T-helper 2 cell treated with Interferon-gamma antibody and Interleukin-4, amounts not matched to agents 5 μg/mL and 100 μg/mL, for 36 hours (primary cell): ENCODE measurements at regions not wholly inside any gene's neighbourhood (a gene's known extent, or its start where the extent isn't known, plus 50 kb on each side); places are given as distances from the start of the nearest gene placed in this dataset.

Source experiments
- DNase-seq: peaks from one replicate; pipeline ENCODE4 v3.0.0; 2021; ENCODE audit warnings: low spot score
- H3K27ac Mint-ChIP-seq: one replicate; pipeline ENCODE4 v1.8.0; 2021; ENCODE audit warnings: mild to moderate bottlenecking, mixed read lengths
- H3K27me3 Mint-ChIP-seq: one replicate; pipeline ENCODE4 v1.8.0; 2021; ENCODE audit warnings: low read depth, mixed read lengths
- H3K36me3 Mint-ChIP-seq: one replicate; pipeline ENCODE4 v1.8.0; 2021; ENCODE audit warnings: low read depth, mixed read lengths
- H3K4me1 Mint-ChIP-seq: one replicate; pipeline ENCODE4 v1.8.0; 2021; ENCODE audit warnings: low read depth, mixed read lengths
- H3K4me3 Mint-ChIP-seq: one replicate; pipeline ENCODE4 v1.8.0; 2022; ENCODE audit warnings: mild to moderate bottlenecking, moderate library complexity, mixed read lengths
- H3K9me3 Mint-ChIP-seq: one replicate; pipeline ENCODE4 v1.8.0; 2021; ENCODE audit warnings: mixed read lengths

DNA sequence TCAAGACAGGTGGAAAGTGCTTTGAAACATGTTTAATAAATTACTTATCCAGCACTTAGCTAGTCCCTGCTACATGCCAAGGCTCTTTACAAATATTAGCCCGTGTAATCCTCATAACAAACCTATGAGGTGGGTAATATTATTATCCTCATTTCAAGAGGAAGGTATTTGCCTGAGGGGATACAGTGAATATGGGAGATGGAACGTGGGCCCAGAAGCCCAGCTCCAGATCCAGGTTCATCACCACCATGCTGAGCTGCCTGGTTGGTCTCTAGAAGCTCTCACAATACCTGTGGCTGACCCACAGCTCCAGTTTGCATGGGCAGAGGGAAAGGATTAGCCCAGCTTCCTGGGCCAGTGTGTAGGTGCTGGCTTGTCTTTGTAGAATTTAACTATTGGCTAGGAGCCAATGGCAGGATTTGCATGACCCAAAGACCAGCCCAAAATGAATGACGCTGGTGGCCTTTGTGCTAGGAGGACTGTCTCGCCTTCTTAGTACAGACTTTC, 61.6 kb upstream of the ATP8B1 start:
- H3K36me3 Mint-ChIP-seq, result no peaks in the 10 kb centered on the region

DNA sequence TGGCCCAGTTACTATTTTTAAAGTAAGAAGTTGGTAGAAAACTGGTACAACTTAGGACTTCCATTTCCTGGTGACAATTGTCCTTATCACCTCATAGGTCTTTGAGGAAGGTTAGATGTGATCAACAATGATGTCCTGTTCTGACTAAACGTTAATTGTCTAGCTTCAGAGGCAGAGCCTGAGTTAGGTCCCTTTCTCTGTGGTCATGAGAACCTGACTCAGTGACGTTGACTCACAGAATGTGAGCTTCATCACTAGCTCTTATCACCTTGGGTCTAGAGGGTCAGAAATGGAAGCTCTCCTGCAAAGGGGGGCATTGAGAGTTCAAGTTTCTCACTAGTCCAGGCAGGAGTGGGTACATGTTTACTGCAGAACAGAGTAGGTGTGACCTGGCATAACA, 60.6 kb upstream of the ATP8B1 start:
- no peak overlapping the region for H3K27ac Mint-ChIP-seq
- H3K36me3 Mint-ChIP-seq, result no peaks in the 10 kb centered on the region
- no peaks in the 10 kb centered on the region for H3K9me3 Mint-ChIP-seq
- no peaks in the 10 kb centered on the region for H3K4me1 Mint-ChIP-seq
- DNase-seq, result no peak
- H3K27me3 Mint-ChIP-seq, result no peaks in the 10 kb centered on the region
- no peak overlapping the region for H3K4me3 Mint-ChIP-seq

More for the DNA sequence above, 61.6 kb upstream of the ATP8B1 start:
- H3K27ac Mint-ChIP-seq, result no peak overlapping the region
- H3K27me3 Mint-ChIP-seq, result no peaks in the 10 kb centered on the region
- H3K9me3 Mint-ChIP-seq, result no peaks in the 10 kb centered on the region
- no peak overlapping the region for H3K4me3 Mint-ChIP-seq
- no peaks in the 10 kb centered on the region for H3K4me1 Mint-ChIP-seq
- DNase-seq, result no peak

DNA sequence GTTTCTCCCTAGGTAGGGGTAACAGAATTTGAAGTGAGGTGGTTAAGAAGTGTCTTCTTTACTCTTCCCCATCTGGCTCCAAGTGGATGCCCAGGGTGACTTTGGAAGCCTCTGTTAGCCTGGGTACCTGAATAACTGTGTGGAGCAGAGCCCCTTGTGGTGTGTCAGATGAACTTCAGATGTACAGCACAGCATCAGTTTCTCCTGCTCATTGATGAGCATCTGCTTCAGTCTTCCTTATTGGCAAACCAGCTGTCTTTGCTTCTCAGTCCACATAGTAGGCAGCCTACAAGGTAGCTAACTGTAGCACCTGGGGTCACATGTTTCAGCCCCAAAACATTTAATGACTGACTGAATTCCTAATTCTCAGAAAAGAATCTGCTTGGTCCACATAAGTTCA, 56.2 kb upstream of the ATP8B1 start:
- no peak for DNase-seq
- Mint-ChIP-seq H3K4me1 (no peaks in the 10 kb centered on the region), H3K27ac (no peak overlapping the region), H3K27me3 (peaks cover 10% of the 10 kb centered on the region), H3K36me3 (no peaks in the 10 kb centered on the region), H3K4me3 (no peak overlapping the region), H3K9me3 (no peaks in the 10 kb centered on the region)

DNA sequence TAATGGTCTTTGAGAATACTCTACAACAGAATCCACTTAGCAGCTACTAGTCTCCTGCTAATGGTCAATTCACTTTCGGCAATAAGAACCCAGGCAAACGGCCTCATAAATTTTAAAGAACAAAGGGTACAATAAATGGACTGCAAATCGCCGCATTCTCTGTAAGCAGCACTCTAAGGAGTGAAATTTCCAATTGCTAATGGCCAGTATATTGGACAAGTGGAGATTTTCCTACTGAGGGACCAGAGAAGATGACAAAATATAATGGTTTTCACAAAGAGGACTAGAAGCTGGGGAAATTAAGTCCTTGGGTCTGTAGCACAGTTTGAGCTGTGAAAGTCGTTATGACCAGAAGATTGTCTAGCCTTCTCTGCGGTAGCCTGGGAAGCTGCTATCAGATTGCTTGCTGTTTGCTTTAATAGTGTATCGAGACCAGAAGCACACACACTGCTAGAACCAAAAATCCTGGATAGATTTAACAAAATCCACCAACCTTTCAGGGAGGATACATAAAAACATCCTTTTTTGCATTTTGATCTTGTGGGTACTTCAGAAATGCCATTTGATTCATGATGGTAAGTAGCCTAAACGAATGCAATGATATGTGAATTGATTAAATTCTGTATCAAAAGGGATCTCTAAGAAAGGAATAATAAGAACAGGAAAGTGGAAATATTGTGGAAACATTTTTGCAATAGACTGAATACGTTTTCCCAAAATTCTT, 53.6 kb upstream of the ATP8B1 start:
- no peaks in the 10 kb centered on the region for H3K4me1 Mint-ChIP-seq
- no peak for DNase-seq
- H3K27ac Mint-ChIP-seq, result no peak overlapping the region
- H3K27me3 Mint-ChIP-seq, result peaks cover 10% of the 10 kb centered on the region
- no peaks in the 10 kb centered on the region for H3K36me3 Mint-ChIP-seq
- H3K9me3 Mint-ChIP-seq, result no peaks in the 10 kb centered on the region
- H3K4me3 Mint-ChIP-seq, result no peak overlapping the region

DNA sequence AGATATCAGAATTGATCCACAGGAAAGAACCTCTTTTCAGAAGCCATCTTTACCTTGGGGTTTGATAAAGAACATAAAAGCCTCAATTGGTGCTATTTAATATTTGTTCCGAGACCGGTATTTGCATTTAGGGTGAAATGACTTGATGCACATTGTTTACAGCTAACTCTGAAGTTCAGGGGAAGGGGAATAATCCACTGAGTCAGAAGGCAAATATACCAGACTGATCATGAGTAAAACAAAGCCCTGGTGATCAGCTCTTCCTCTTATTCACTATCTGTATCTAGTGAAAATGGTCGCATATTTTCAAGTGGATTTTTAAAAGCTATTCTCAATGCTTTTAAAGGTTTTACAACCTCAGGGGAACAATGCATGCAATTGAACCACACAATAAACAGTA, 53.0 kb upstream of the ATP8B1 start:
- no peak overlapping the region for H3K4me3 Mint-ChIP-seq
- H3K36me3 Mint-ChIP-seq, result no peaks in the 10 kb centered on the region
- H3K27me3 Mint-ChIP-seq, result peaks cover 14% of the 10 kb centered on the region
- no peak overlapping the region for H3K27ac Mint-ChIP-seq
- no peak for DNase-seq
- no peaks in the 10 kb centered on the region for H3K4me1 Mint-ChIP-seq
- H3K9me3 Mint-ChIP-seq, result no peaks in the 10 kb centered on the region

DNA sequence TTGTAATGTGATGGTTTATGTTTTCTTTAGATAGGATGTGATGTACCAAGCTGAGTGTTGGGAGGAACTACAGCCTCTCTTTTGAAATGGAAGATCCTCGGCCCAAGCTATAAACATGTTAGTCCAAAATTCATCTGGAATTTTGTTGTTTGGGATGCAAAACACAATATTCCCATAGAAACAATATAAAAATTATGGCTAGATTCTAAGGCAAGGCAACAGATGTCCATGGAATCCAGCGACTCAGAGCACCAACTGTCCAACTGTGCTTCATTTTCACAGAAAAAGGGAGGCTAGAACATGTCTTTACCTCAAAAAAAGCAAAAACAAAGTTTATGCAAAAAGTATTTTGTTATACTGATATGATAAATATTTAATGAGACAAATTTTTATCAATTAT, 52.4 kb upstream of the ATP8B1 start:
- no peaks in the 10 kb centered on the region for H3K36me3 Mint-ChIP-seq
- no peak overlapping the region for H3K4me3 Mint-ChIP-seq
- H3K4me1 Mint-ChIP-seq, result no peaks in the 10 kb centered on the region
- H3K9me3 Mint-ChIP-seq, result no peaks in the 10 kb centered on the region
- no peak overlapping the region for H3K27ac Mint-ChIP-seq
- no peak for DNase-seq
- H3K27me3 Mint-ChIP-seq, result peaks cover 14% of the 10 kb centered on the region

DNA sequence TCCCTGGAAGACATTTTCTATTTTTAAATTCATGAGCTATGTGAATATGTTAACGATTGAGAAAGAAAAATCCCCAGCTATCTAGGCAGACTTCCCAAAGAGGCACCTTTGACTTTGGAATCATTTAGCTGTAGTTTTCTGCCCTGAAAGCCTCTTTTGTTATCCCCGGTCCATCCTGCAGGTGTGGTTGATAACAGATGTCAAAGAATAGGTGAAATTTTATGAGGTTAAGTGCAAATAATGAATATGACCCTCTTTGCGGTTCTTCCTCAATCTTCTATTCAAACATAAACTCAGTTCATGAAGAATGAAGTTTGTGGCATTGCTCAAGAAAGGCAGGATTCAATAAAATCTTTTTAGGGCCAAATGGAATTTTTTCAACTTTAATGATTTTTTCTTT, 51.6 kb upstream of the ATP8B1 start:
- Mint-ChIP-seq H3K4me3 (no peak overlapping the region), H3K36me3 (no peaks in the 10 kb centered on the region), H3K27me3 (peaks cover 16% of the 10 kb centered on the region), H3K4me1 (no peaks in the 10 kb centered on the region), H3K27ac (no peak overlapping the region), H3K9me3 (no peaks in the 10 kb centered on the region)
- no peak for DNase-seq

DNA sequence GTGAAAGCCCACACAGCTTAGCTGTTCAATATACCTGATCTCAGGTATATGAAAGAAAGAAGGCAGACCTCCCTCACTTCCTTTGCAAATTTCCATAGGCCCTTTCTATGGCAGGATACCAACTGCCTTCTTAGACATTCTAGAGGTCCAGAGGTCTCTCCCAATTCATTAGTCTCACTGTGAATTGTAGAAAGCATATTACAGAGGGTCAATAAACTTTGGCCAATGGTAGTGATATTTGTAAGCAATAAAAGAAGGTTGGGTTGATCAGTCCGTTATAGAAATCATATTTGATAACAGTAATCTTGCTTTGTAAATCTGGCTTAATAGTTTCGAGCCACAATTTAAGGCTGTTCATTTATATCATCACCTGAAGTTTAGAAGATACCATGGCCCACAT, 50.7 kb upstream of the ATP8B1 start:
- H3K4me1 Mint-ChIP-seq, result no peaks in the 10 kb centered on the region
- no peaks in the 10 kb centered on the region for H3K9me3 Mint-ChIP-seq
- H3K36me3 Mint-ChIP-seq, result no peaks in the 10 kb centered on the region
- DNase-seq, result no peak
- no peak overlapping the region for H3K27ac Mint-ChIP-seq
- no peak overlapping the region for H3K4me3 Mint-ChIP-seq
- H3K27me3 Mint-ChIP-seq, result peaks cover 21% of the 10 kb centered on the region

DNA sequence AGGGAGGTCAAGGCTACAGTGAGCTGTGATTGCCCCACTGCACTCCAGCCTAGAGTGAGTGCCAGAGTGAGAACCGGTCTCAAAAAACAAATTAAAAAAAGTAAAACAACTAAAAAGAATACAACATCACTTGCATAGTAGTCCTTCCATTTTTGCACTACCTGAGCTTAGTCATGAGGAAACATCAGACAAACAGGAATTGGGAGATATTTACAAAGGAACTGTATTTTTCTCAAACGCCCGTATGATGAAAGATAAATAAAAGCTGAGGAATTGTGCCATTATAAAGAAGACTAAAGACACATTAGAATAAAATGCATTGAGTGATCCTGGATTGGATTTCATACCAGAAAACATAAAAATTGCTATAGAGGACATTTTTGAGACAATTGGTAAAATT, 50.0 kb upstream of the ATP8B1 start:
- no peaks in the 10 kb centered on the region for H3K4me1 Mint-ChIP-seq
- H3K4me3 Mint-ChIP-seq, result no peak overlapping the region
- no peaks in the 10 kb centered on the region for H3K9me3 Mint-ChIP-seq
- H3K36me3 Mint-ChIP-seq, result no peaks in the 10 kb centered on the region
- H3K27me3 Mint-ChIP-seq, result peaks cover 23% of the 10 kb centered on the region
- DNase-seq, result no peak
- no peak overlapping the region for H3K27ac Mint-ChIP-seq
